Endothelial cell (in vitro differentiated cells): ENCODE measurements at regions not wholly inside any gene's neighbourhood (a gene's known extent, or its start where the extent isn't known, plus 50 kb on each side); places are given as distances from the start of the nearest gene placed in this dataset.

Experiments used
- DNase-seq: peaks from one replicate; pipeline ENCODE4 v3.0.0; 2021; ENCODE audit warnings: low spot score
- H3K27ac Mint-ChIP-seq: one replicate; pipeline ENCODE4 v1.8.0; 2021; ENCODE audit warnings: mixed read lengths, inconsistent platforms; ENCODE audit not compliant: unreplicated experiment
- H3K27me3 Mint-ChIP-seq: one replicate; pipeline ENCODE4 v1.8.0; 2021; ENCODE audit warnings: mild to moderate bottlenecking, moderate library complexity, mixed read lengths, inconsistent platforms; ENCODE audit not compliant: unreplicated experiment
- H3K36me3 Mint-ChIP-seq: one replicate; pipeline ENCODE4 v1.8.0; 2021; ENCODE audit warnings: mild to moderate bottlenecking, low read depth, mixed read lengths, inconsistent platforms; ENCODE audit not compliant: unreplicated experiment
- H3K4me1 Mint-ChIP-seq: one replicate; pipeline ENCODE4 v1.8.0; 2021; ENCODE audit warnings: mild to moderate bottlenecking, mixed read lengths, inconsistent platforms; ENCODE audit not compliant: unreplicated experiment
- H3K4me3 Mint-ChIP-seq: one replicate; pipeline ENCODE4 v1.8.0; 2021; ENCODE audit warnings: mild to moderate bottlenecking, mixed read lengths, inconsistent platforms; ENCODE audit not compliant: unreplicated experiment
- H3K9me3 Mint-ChIP-seq: one replicate; pipeline ENCODE4 v1.8.0; 2021; ENCODE audit warnings: mixed read lengths, inconsistent platforms; ENCODE audit not compliant: unreplicated experiment
- TF ChIP-seq, protein P1 (sequence below): fragments of 200-600 bp; sonication (generic); IDR thresholded peaks from one replicate; pipeline ENCODE4 v1.5.0; 2021; ENCODE audit warnings: antibody characterized with exemption; ENCODE audit not compliant: unreplicated experiment

DNA sequence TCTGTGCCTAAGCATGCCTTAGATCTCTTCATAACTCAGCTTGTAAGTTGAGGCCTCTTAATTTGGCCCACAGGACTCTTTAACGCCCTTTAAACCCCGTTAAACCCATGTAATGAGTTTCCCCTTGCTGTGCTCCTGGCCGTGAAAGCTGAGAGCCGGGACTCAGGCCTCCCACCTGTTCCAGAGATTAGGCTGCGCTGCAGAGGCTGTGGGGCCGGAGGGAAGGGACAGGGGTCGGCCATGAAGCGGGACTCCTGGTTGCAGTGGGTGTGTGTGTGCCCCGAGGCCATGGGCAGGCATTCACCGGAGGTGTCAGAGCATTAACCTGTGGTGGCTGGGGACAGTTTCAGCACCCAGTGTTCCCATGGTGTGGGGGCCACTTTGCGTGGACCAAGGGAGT lies 150.8 kb upstream of the IRX3 start:
- H3K36me3 Mint-ChIP-seq, result no peaks in the 10 kb centered on the region
- TF ChIP-seq, protein P1, sequence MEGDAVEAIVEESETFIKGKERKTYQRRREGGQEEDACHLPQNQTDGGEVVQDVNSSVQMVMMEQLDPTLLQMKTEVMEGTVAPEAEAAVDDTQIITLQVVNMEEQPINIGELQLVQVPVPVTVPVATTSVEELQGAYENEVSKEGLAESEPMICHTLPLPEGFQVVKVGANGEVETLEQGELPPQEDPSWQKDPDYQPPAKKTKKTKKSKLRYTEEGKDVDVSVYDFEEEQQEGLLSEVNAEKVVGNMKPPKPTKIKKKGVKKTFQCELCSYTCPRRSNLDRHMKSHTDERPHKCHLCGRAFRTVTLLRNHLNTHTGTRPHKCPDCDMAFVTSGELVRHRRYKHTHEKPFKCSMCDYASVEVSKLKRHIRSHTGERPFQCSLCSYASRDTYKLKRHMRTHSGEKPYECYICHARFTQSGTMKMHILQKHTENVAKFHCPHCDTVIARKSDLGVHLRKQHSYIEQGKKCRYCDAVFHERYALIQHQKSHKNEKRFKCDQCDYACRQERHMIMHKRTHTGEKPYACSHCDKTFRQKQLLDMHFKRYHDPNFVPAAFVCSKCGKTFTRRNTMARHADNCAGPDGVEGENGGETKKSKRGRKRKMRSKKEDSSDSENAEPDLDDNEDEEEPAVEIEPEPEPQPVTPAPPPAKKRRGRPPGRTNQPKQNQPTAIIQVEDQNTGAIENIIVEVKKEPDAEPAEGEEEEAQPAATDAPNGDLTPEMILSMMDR, result no peak
- H3K9me3 Mint-ChIP-seq, result peaks cover 5% of the 10 kb centered on the region
- H3K27ac Mint-ChIP-seq, result no peak overlapping the region
- DNase-seq, result no peak
- H3K27me3 Mint-ChIP-seq, result peaks cover 3% of the 10 kb centered on the region
- H3K4me3 Mint-ChIP-seq, result no peak overlapping the region
- H3K4me1 Mint-ChIP-seq, result no peaks in the 10 kb centered on the region

DNA sequence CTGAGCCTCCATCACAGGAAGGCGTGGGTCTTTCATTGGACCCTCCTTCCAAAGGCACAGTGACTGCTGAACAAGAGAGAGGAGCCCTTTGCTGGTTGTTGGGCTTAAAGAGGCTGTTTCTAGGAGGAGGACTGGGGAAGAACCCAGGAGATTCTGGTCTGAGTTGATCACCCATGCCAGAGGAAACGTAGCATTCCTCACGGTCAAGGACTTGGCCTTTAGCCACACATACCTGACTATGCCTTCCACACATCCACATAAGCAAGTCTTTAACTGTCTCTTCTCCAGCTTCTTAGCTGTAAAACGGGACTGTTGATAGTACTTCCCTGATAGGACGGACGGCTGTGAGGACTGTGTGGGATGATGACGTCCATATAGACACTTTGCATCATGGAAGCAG lies 149.8 kb upstream of the IRX3 start:
- H3K27me3 Mint-ChIP-seq, result peaks cover 3% of the 10 kb centered on the region
- no peaks in the 10 kb centered on the region for H3K36me3 Mint-ChIP-seq
- H3K4me1 Mint-ChIP-seq, result no peaks in the 10 kb centered on the region
- H3K4me3 Mint-ChIP-seq, result no peak overlapping the region
- no peak overlapping the region for H3K27ac Mint-ChIP-seq
- no peak for DNase-seq
- H3K9me3 Mint-ChIP-seq, result peaks cover 5% of the 10 kb centered on the region
- TF ChIP-seq, protein P1, result no peak

DNA sequence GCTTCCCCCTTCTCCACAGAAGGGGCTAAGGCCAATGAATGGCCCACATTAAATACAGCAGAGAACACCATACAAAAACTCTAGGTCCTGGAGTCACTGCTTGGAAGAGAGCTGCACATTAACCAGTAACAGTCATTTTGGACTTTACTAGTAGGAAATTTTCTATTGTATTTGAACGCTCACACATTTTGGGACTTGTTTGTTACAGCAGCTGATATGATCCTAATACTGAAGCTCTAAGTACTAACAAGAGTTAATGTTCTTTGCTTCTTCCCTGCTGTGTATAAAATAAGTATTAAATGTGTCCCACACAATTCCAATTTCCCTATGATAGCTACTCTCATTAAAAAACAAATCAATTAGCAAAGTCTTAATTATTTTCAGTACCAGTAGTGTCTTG lies 148.3 kb upstream of the IRX3 start:
- DNase-seq, result no peak
- Mint-ChIP-seq H3K27me3 (peaks cover 3% of the 10 kb centered on the region), H3K27ac (no peak overlapping the region), H3K9me3 (peaks cover 5% of the 10 kb centered on the region), H3K4me3 (no peak overlapping the region), H3K4me1 (no peaks in the 10 kb centered on the region), H3K36me3 (no peaks in the 10 kb centered on the region)
- TF ChIP-seq, protein P1, result no peak

DNA sequence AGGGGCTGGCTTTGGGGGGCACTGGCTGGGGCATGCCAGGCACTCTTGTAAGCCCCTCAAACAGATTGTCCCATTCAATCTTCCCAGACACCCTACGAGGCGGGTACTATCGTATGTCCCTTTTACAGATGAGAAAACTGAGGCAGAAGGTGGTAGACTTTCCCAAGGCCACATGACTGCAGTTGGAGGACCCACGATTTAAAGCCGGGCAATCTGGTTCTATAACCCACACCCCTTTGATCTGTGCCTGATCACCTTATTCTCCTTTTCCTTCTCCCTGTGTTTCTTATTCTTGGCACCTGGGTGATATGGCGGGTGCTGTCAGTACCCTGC lies 146.3 kb upstream of the IRX3 start:
- peaks cover 3% of the 10 kb centered on the region for H3K27me3 Mint-ChIP-seq
- no peaks in the 10 kb centered on the region for H3K4me1 Mint-ChIP-seq
- H3K27ac Mint-ChIP-seq, result no peak overlapping the region
- H3K9me3 Mint-ChIP-seq, result peaks cover 1% of the 10 kb centered on the region
- no peaks in the 10 kb centered on the region for H3K36me3 Mint-ChIP-seq
- DNase-seq, result no peak
- TF ChIP-seq, protein P1, result no peak
- H3K4me3 Mint-ChIP-seq, result no peak overlapping the region

DNA sequence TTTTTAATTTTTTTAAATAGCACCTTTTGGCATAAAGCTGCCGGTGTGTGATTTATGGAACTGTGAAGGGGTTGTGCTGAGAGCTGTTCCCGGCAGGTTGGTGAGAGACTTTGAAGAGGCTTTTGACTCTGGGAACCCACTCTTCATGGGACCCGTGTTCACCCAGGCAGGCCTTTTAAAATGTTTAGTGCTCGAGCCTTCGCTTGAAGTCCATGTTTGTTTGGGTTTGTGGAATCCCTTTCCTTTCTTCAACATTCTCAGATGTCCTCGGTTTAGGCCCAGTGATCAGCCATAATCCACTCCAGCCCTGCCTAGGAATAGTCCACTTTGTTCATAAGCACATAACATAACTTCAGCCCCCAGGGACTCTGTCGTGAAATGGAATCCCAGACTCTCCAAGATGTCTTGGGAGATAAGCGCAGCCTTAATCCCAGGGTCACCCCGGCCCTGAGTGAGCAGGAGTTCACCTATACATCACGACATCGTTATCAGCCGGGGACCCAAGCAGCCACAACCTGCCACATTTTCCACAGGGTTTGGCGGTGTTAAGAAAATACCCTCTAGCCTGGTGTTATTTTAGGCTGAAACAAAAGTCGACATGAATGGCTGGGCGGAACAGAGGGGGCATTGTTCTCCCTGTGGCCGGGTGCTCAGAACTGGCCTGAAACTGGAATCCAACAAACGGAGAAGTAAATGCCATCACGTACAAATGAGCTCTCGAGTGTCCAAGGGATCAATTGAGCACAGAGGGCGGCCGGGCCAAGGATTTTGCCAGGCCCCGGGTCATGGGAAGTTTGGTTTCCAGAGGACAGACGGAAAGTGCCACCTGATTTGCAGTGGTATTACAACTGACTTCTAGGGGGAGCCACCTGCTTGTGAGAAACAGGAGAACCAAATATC lies 145.7 kb upstream of the IRX3 start:
- Mint-ChIP-seq H3K9me3 (no peaks in the 10 kb centered on the region), H3K4me1 (no peaks in the 10 kb centered on the region), H3K27ac (no peak overlapping the region), H3K4me3 (no peak overlapping the region), H3K27me3 (peaks cover 3% of the 10 kb centered on the region), H3K36me3 (no peaks in the 10 kb centered on the region)
- no peak for DNase-seq
- TF ChIP-seq, protein P1, result no peak
